ENCODE measurements at regions not wholly inside any gene's neighbourhood (a gene's known extent, or its start where the extent isn't known, plus 50 kb on each side); places are given as distances from the start of the nearest gene placed in this dataset.

- Histone ChIP-seq H3K9me3 (ENCODE audit: control insufficient read depth, insufficient read depth, low read length) (no peaks in the 10 kb centered on the region; the same call in 1 of the 2 replicates), H3K9ac (ENCODE audit: low read depth, low read length) (no peak overlapping the region), H3K4me1 (ENCODE audit: insufficient read depth, low read length) (no peaks in the 10 kb centered on the region), H3K36me3 (ENCODE audit: insufficient read depth, low read length) (no peaks in the 10 kb centered on the region)
Observed at GRCh38 chr5:6036006-6036405, 342.3 kb downstream of the MED10 start.

DNA sequence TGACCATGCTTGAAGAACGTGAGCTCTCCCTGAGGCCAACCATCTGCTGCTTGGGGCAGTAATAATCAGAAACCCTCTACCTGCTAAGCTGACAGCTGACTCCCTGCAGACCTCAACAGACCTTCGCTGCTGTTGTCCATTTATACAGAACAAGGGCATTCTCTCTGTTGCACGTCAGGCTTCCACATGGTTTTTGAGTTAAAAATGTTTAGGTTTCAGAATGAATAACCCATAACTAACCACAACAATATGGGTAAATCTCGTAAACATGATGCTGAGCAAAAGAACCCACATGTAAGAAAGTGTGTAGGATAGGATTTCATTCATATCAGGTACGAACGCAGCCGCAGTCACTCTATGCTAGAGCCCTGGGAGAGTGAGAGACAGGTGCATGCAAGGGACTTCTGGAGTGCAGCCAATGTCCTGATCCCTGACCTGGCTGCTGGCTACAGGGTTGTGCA, 348.5 kb downstream of the MED10 start:
- Histone ChIP-seq H3K9ac (ENCODE audit: low read depth, low read length) (no peak overlapping the region), H3K36me3 (ENCODE audit: insufficient read depth, low read length) (no peaks in the 10 kb centered on the region), H3K4me1 (ENCODE audit: insufficient read depth, low read length) (no peaks in the 10 kb centered on the region), H3K9me3 (ENCODE audit: control insufficient read depth, insufficient read depth, low read length) (no peaks in the 10 kb centered on the region; the same call in 1 of the 2 replicates)

- Histone ChIP-seq H3K9ac (ENCODE audit: low read depth, low read length) (no peak overlapping the region), H3K4me1 (ENCODE audit: insufficient read depth, low read length) (no peaks in the 10 kb centered on the region), H3K36me3 (ENCODE audit: insufficient read depth, low read length) (no peaks in the 10 kb centered on the region), H3K9me3 (ENCODE audit: control insufficient read depth, insufficient read depth, low read length) (no peaks in the 10 kb centered on the region)
Observed at GRCh38 chr5:6026766-6027406, 351.5 kb downstream of the MED10 start.

DNA sequence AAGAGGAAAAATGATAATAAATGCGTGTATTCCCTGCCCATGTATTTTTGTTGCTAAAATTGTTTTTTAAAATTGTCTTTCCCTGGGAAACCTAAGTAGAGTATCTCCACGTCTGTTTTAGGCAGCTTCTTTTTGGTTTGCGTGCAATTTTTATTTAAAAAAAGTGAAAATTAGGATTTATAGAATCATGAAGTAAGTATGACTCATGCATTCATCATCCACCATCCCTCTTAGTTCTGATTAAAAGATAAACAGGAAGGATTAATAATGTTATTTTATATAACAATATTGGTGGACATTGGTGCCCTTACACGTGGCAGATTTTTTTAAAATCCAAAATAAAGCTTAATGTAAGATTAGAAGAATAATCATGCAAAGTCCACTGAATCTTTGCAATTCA, 358.7 kb downstream of the MED10 start:
- Histone ChIP-seq H3K9ac (ENCODE audit: low read depth, low read length) (no peak overlapping the region), H3K9me3 (ENCODE audit: control insufficient read depth, insufficient read depth, low read length) (no peaks in the 10 kb centered on the region), H3K4me1 (ENCODE audit: insufficient read depth, low read length) (no peaks in the 10 kb centered on the region), H3K36me3 (ENCODE audit: insufficient read depth, low read length) (no peaks in the 10 kb centered on the region)

DNA sequence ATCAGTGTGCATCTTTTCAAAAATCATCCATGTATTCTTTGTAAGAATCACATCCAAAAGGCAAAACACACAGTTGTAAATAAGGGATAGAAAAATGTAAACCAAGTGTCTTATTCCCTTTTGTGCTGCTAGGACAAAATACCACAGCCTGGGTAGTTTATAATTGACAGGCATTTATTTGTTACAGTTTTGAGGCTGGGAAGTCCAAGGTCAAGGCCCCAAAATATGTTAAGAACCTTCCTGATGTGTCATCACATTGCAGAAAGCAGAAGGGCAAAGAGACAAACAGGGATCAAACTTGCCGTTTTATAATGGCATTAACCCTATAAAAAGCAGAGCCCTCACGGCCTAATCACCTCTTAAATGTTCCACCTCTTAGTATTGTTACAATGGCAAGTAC, 364.8 kb downstream of the MED10 start:
- Histone ChIP-seq H3K9ac (ENCODE audit: low read depth, low read length) (no peak overlapping the region), H3K36me3 (ENCODE audit: insufficient read depth, low read length) (no peaks in the 10 kb centered on the region)

GRCh38 chr5:6011199-6011598, 367.1 kb downstream of the MED10 start:
- H3K36me3 ChIP-seq (ENCODE audit: insufficient read depth, low read length) = no peaks in the 10 kb centered on the region
- no peaks in the 10 kb centered on the region for H3K9me3 ChIP-seq (ENCODE audit: control insufficient read depth, insufficient read depth, low read length)
- no peak overlapping the region for H3K9ac ChIP-seq (ENCODE audit: low read depth, low read length)
- no peaks in the 10 kb centered on the region for H3K4me1 ChIP-seq (ENCODE audit: insufficient read depth, low read length)

More for the DNA sequence above, 364.8 kb downstream of the MED10 start:
- H3K9me3 ChIP-seq (ENCODE audit: control insufficient read depth, insufficient read depth, low read length) = no peaks in the 10 kb centered on the region
- no peaks in the 10 kb centered on the region for H3K4me1 ChIP-seq (ENCODE audit: insufficient read depth, low read length)

GRCh38 chr5:6006838-6007314, 371.5 kb downstream of the MED10 start:
- H3K9ac ChIP-seq (ENCODE audit: low read depth, low read length) = no peak overlapping the region
- H3K4me1 ChIP-seq (ENCODE audit: insufficient read depth, low read length) = no peaks in the 10 kb centered on the region
- H3K9me3 ChIP-seq (ENCODE audit: control insufficient read depth, insufficient read depth, low read length) = no peaks in the 10 kb centered on the region
- no peaks in the 10 kb centered on the region for H3K36me3 ChIP-seq (ENCODE audit: insufficient read depth, low read length)

DNA sequence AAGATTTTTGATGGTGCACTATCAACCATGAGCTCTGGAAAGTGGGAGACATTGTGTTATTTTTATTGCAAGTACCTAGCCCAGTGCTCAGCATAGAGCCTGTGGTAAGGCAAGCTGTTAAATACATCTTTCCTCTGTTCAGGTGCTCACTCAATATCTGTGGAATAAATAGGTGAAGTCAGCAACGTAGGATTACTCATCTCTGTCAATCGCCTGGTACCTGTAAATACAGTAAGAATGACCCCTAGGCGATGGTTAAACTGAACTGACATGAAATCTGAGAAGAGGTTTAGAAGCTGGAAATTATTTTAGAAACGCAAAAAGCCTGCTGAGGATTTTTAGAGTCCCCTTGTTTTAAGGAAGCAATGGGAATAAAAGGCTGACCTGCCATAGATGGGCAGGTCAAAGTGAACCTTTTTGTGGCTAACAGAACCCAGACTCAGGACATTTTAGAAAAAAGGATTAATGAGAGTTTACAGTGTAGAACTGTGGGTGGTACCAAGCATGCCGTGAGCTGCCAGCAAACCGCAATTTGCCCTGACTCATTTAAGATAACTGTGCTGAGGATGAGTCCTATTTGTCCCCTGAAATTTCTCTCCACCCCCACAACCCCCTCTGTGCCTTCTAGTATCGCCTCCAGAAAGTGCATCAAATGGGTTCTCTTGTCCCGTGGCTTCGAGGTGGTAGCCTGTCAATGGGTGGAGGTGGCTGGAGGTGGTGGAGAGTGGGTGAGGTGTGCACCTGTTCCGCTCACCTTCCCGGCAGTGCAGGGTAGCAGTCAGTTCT, 375.1 kb downstream of the MED10 start:
- Histone ChIP-seq H3K36me3 (ENCODE audit: insufficient read depth, low read length) (no peaks in the 10 kb centered on the region), H3K9ac (ENCODE audit: low read depth, low read length) (no peak overlapping the region), H3K9me3 (ENCODE audit: control insufficient read depth, insufficient read depth, low read length) (no peaks in the 10 kb centered on the region), H3K4me1 (ENCODE audit: insufficient read depth, low read length) (no peaks in the 10 kb centered on the region)

- Histone ChIP-seq H3K4me1 (ENCODE audit: insufficient read depth, low read length) (no peaks in the 10 kb centered on the region), H3K9ac (ENCODE audit: low read depth, low read length) (no peak overlapping the region), H3K9me3 (ENCODE audit: control insufficient read depth, insufficient read depth, low read length) (no peaks in the 10 kb centered on the region), H3K36me3 (ENCODE audit: insufficient read depth, low read length) (no peaks in the 10 kb centered on the region)
Observed at GRCh38 chr5:6000867-6001266, 377.5 kb downstream of the MED10 start.

DNA sequence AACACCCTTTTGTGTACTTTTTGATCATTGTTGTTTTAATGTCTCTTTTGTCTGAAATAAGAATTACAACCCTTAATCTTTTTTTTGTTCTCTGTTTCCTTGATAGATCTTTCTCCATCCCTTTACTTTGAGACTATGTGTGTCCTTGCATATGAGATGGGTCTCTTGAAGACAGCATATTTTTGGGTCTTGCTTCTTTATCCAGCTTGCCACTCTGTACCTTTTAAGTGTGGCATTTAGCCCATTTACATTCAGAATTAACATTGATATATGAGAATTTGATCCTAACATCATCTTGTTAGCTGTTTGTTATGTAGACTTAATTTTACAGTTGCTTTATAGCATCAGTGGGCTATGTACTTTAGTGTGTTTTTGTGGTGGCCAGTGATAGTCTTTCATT, 382.5 kb downstream of the MED10 start:
- peaks cover 3% of the 10 kb centered on the region for H3K9me3 ChIP-seq (ENCODE audit: control insufficient read depth, insufficient read depth, low read length)

DNA sequence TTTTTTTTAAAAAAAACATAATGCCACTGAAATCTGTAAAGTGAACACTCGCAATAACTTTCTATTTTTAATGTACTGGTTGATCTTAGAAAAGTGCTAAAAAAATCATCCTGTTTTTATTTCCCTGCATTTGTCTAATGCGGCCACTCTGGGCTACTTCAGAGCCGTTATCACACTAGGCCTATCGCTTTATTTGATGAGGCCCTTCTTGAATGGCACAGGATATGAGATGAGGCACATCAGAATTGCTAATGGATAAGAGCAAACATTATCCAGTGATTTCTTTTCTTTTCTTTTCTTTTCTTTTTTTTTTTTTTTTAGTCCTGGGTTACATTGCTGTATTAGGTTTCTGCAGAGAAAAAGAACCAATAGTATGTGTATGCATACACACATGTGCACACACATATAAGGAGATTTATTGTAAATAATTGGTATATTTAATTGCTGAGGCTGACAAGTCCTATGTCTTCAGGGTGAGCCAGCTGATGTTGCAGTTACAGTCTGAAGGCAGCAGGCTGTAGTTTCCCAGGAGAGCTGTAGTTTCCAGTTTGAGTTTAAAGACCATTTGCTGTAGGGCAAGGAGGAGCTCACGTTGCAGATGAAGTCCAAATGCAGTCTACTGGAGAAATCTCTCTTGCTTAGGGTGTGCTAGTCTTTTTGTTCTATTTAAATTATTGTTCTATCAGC, 391.7 kb downstream of the MED10 start:
- Histone ChIP-seq H3K9me3 (ENCODE audit: control insufficient read depth, insufficient read depth, low read length) (no peaks in the 10 kb centered on the region), H3K9ac (ENCODE audit: low read depth, low read length) (no peak overlapping the region), H3K4me1 (ENCODE audit: insufficient read depth, low read length) (no peaks in the 10 kb centered on the region), H3K36me3 (ENCODE audit: insufficient read depth, low read length) (no peaks in the 10 kb centered on the region)

More for the DNA sequence above, 382.5 kb downstream of the MED10 start:
- Histone ChIP-seq H3K4me1 (ENCODE audit: insufficient read depth, low read length) (no peaks in the 10 kb centered on the region), H3K36me3 (ENCODE audit: insufficient read depth, low read length) (no peaks in the 10 kb centered on the region), H3K9ac (ENCODE audit: low read depth, low read length) (no peak overlapping the region)

GRCh38 chr5:5985332-5985731, 393.0 kb downstream of the MED10 start:
- no peak overlapping the region for H3K9ac ChIP-seq (ENCODE audit: low read depth, low read length)
- H3K4me1 ChIP-seq (ENCODE audit: insufficient read depth, low read length) = peaks cover 4% of the 10 kb centered on the region; the same call in 1 of the 2 replicates
- H3K36me3 ChIP-seq (ENCODE audit: insufficient read depth, low read length) = no peaks in the 10 kb centered on the region
- H3K9me3 ChIP-seq (ENCODE audit: control insufficient read depth, insufficient read depth, low read length) = no peaks in the 10 kb centered on the region

GRCh38 chr5:5983261-5983980, 394.9 kb downstream of the MED10 start:
- Histone ChIP-seq H3K9me3 (ENCODE audit: control insufficient read depth, insufficient read depth, low read length) (no peaks in the 10 kb centered on the region), H3K4me1 (ENCODE audit: insufficient read depth, low read length) (peaks cover 6% of the 10 kb centered on the region; the same call in 1 of the 2 replicates)

GRCh38 chr5:5981562-5981961, 396.8 kb downstream of the MED10 start:
- Histone ChIP-seq H3K9ac (ENCODE audit: low read depth, low read length) (no peak overlapping the region), H3K9me3 (ENCODE audit: control insufficient read depth, insufficient read depth, low read length) (no peaks in the 10 kb centered on the region), H3K4me1 (ENCODE audit: insufficient read depth, low read length) (peaks cover 6% of the 10 kb centered on the region; the same call in 1 of the 2 replicates), H3K36me3 (ENCODE audit: insufficient read depth, low read length) (no peaks in the 10 kb centered on the region)

More at GRCh38 chr5:5983261-5983980, 394.9 kb downstream of the MED10 start:
- Histone ChIP-seq H3K36me3 (ENCODE audit: insufficient read depth, low read length) (no peaks in the 10 kb centered on the region), H3K9ac (ENCODE audit: low read depth, low read length) (no peak overlapping the region)
